Upper lobe of left lung (tissue), 6 donors: ENCODE measurements at regions not wholly inside any gene's neighbourhood (a gene's known extent, or its start where the extent isn't known, plus 50 kb on each side); places are given as distances from the start of the nearest gene placed in this dataset.
A peak's percentile ranks its signal among the peaks of the same experiment; 100 is the strongest.

ENCODE experiments used
- ATAC-seq, 2 donors: fragments of 200-7000 bp; cut with Tn5 transposase; one replicate each; pipeline ENCODE4 v1.9.1; 2022; ENCODE audit warnings: mild to moderate bottlenecking in 2 of 2, moderate library complexity in 2 of 2; ENCODE audit not compliant: low FRiP score in 2 of 2
- DNase-seq, 2 donors: peaks; one replicate each; pipeline ENCODE4 v3.0.0-alpha.2; 2019 to 2020
- H3K27ac ChIP-seq, 4 donors: fragments of 200-600 bp; sonication (generic); one replicate each; pipeline ENCODE4 v1.5.1; 2016 to 2019
- H3K27me3 ChIP-seq, 4 donors: fragments of 200-600 bp; sonication (generic); one replicate each; pipeline ENCODE4 v1.5.1; 2017 to 2019
- H3K36me3 ChIP-seq, 4 donors: fragments of 200-600 bp; sonication (generic); one replicate each; pipeline ENCODE4 v1.5.1; 2016 to 2019
- H3K4me1 ChIP-seq, 4 donors: fragments of 200-600 bp; sonication (generic); one replicate each; pipeline ENCODE4 v1.5.1; 2018 to 2019
- H3K4me3 ChIP-seq, 4 donors: fragments of 200-600 bp; sonication (generic); one replicate each; pipeline ENCODE4 v1.5.1; 2017 to 2019; ENCODE audit warnings: mild to moderate bottlenecking in 2 of 4, moderate library complexity in 1 of 4
- H3K9me3 ChIP-seq, 4 donors: fragments of 200-600 bp; sonication (generic); one replicate each; pipeline ENCODE4 v1.5.1; 2018 to 2019
- EP300 ChIP-seq, 4 donors: sonication (generic); formaldehyde crosslinking; IDR thresholded peaks; one replicate each; pipeline ENCODE4 v1.5.1; 2017; ENCODE audit warnings: antibody characterized with exemption in 4 of 4, control low read depth in 2 of 4
- POLR2A ChIP-seq, 4 donors: fragments of 450-650 bp; IDR thresholded peaks; one replicate each; pipeline ENCODE4 v1.5.1; 2016 to 2017; ENCODE audit warnings: antibody characterized with exemption in 4 of 4, mild to moderate bottlenecking in 2 of 4
- POLR2AphosphoS5 ChIP-seq, 2 donors: sonication (generic); formaldehyde crosslinking; IDR thresholded peaks; one replicate each; pipeline ENCODE4 v1.5.1; 2017; ENCODE audit warnings: antibody characterized with exemption in 2 of 2
- WGBS, 2 donors: methylation state at CpG; one replicate each; pipeline ENCODE4 v1.1.5; 2017 to 2018; 5-methylcytosine and 5-hydroxymethylcytosine counted together
- TF ChIP-seq, protein P1 (sequence below), 6 experiments: fragments of 450-650 bp in 4 of 6; fragments of 200-600 bp in 2 of 6; sonication (generic) in 2 of 6; IDR thresholded peaks; one replicate each; pipeline ENCODE4 v1.5.1; 2016 to 2019; ENCODE audit warnings: antibody characterized with exemption in 6 of 6
- donor health status: DM: no; HTN: no; CAD: no; lungs with moderate emphysema.
- donor health status: DM: no; HTN: yes; CAD: no; lungs with severe emphysema.

DNA sequence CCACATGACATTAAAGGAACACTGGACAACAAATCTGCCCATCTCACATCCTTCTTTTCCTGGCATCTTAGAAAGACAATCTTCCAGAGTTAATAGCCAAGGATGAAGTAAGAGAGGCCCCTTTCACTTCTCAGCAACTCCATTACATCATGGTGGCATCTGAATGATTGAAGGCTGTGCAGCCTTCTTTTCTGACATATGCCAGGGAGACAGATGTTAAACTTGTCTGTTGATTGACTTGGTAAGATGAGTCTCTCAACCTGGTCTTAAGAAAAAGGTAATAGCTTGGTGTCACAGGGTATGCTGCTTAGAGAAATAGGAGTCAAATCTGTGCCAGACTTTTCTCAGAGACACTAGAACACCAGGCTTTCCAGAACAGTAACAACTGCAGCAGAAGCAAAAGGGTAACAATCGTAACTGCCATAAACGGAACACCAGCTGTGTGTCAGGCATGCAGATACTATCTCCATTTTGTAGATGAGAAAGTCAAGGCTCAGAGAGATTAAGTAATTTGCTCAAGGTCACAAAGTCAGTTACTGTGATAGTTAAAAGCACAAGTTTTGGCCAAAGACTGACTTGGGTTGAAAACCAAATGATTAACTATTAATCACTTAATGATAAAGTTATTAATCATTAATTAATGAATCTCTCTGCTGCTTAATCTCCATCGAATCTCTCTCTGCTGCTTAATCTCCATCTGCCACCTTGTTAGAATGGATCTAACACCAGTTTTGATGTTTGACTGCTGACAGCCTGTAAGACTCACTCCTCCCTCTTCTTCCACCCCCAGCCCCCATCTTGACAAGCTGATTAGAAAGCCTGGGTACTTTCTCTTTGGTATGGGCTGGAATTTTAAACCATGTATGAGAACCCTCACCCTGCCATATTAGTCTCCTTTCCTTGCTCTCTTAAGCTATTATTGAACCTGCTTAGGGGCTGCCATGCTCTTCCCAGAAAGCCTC, 353.5 kb downstream of the ENC1 start:
- TF ChIP-seq EP300 (IDR thresholded peaks at IDR 0.05) (no peak), POLR2AphosphoS5 (IDR thresholded peaks at IDR 0.05) (no peak), POLR2A (IDR thresholded peaks at IDR 0.05) (no peak)
- TF ChIP-seq, protein P1, sequence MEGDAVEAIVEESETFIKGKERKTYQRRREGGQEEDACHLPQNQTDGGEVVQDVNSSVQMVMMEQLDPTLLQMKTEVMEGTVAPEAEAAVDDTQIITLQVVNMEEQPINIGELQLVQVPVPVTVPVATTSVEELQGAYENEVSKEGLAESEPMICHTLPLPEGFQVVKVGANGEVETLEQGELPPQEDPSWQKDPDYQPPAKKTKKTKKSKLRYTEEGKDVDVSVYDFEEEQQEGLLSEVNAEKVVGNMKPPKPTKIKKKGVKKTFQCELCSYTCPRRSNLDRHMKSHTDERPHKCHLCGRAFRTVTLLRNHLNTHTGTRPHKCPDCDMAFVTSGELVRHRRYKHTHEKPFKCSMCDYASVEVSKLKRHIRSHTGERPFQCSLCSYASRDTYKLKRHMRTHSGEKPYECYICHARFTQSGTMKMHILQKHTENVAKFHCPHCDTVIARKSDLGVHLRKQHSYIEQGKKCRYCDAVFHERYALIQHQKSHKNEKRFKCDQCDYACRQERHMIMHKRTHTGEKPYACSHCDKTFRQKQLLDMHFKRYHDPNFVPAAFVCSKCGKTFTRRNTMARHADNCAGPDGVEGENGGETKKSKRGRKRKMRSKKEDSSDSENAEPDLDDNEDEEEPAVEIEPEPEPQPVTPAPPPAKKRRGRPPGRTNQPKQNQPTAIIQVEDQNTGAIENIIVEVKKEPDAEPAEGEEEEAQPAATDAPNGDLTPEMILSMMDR (IDR thresholded peaks at IDR 0.05): no peak
- DNase-seq (no peak), ATAC-seq (no peak)
- peaks cover 0 to 5% (median 0%) of the 10 kb centered on the region in 4 donors for H3K4me1 ChIP-seq
- no peak overlapping the region for H3K4me3 ChIP-seq
- H3K27ac ChIP-seq: peak overlapping the region in 2 of 4 donors; percentile 48 to 57
- no peaks in the 10 kb centered on the region for H3K9me3 ChIP-seq
- WGBS, 2 donors: 76 to 81% methylated on average over 3 of the region's 3 CpGs
- no peaks in the 10 kb centered on the region for H3K36me3 ChIP-seq
- no peaks in the 10 kb centered on the region for H3K27me3 ChIP-seq

DNA sequence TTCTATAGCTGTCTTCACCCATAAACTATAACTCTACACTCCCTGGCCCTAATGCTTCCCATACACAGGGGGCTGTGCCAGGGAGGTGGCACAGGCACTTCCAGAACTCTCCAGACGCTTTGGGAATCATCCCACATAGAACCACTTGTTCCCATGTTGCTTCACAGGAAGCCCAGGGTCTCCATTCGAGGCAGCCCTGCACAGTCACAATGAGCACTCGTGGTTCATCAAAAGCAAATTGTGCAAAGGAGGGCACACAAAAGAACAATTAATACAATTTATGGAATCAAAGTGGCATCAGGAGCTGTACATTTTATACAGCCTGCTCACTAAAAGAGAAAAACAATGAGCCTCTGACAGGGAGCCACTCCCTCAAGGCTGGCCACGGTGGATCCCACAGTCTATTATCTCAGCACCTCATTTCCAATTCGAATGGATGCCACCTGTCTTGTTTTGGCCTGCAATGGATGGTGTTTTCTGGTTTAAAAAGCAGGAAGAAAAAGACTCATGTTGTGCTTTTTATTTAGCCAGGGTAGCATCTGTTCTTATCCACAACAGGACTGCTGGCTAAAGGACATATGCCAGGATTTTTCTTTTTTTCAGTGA, 354.8 kb downstream of the ENC1 start:
- ATAC-seq: no peak
- no peaks in the 10 kb centered on the region for H3K9me3 ChIP-seq
- H3K4me3 ChIP-seq: no peak overlapping the region
- peaks cover 0 to 5% (median 0%) of the 10 kb centered on the region in 4 donors for H3K4me1 ChIP-seq
- DNase-seq: no peak
- no peaks in the 10 kb centered on the region for H3K36me3 ChIP-seq
- WGBS, 2 donors: 82 to 85% methylated on average over 5 of the region's 5 CpGs
- H3K27me3 ChIP-seq: no peaks in the 10 kb centered on the region
- H3K27ac ChIP-seq: no peak overlapping the region
- TF ChIP-seq, protein P1 (IDR thresholded peaks at IDR 0.05): no peak
- TF ChIP-seq POLR2AphosphoS5 (IDR thresholded peaks at IDR 0.05): no peak
- TF ChIP-seq POLR2A (IDR thresholded peaks at IDR 0.05): no peak
- no peak for TF ChIP-seq EP300 (IDR thresholded peaks at IDR 0.05)

DNA sequence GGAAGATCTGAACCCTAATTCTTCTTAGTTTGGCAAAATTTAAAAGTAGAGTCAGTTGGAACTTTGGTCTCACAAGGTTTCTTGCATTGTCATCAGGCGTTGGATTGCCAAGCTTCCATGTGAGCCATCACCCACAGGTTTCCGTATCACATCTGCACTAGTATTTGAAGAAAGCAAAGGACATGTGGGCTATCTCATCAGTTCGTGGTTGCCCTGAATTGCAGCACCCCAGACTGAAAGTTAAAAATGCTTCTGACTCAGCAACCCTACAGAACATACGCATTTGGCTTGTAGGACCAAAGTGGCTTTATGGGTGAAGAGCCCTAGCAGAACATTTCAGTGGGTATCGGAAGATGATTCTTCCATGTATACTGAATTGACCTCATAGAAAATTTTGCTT, 358.0 kb downstream of the ENC1 start:
- no peak overlapping the region for H3K4me3 ChIP-seq
- H3K27ac ChIP-seq: no peak overlapping the region
- WGBS, 2 donors: 65 to 89% methylated on average over 5 of the region's 5 CpGs
- no peak for ATAC-seq
- no peaks in the 10 kb centered on the region for H3K36me3 ChIP-seq
- no peaks in the 10 kb centered on the region for H3K9me3 ChIP-seq
- TF ChIP-seq, protein P1 (IDR thresholded peaks at IDR 0.05): no peak
- TF ChIP-seq POLR2AphosphoS5 (IDR thresholded peaks at IDR 0.05) (no peak), EP300 (IDR thresholded peaks at IDR 0.05) (no peak), POLR2A (IDR thresholded peaks at IDR 0.05) (no peak)
- H3K4me1 ChIP-seq: no peaks in the 10 kb centered on the region
- no peaks in the 10 kb centered on the region for H3K27me3 ChIP-seq
- DNase-seq: no peak

DNA sequence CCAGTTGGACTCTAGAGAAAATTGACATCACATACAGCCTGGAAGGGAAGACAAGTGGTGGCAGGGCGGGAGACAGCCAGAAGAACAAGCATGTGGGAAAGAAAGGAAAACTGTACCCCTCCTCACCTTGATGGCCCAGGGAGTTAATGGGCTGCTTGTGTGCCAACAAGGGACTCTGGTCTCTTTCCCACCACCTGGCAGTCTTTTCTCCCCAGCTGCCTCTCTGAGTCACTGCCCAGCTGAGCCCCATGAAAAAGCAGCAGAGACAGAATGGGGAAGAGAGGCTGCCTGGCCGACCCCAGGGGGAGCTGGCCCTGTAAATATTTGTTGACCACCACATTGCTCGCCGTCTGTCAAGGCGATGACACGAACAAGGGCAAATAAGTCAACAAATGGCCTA, 359.4 kb downstream of the ENC1 start:
- H3K36me3 ChIP-seq: no peaks in the 10 kb centered on the region
- H3K4me1 ChIP-seq: peaks cover 0 to 1% (median 0%) of the 10 kb centered on the region in 4 donors
- H3K27me3 ChIP-seq: no peaks in the 10 kb centered on the region
- no peak overlapping the region for H3K27ac ChIP-seq
- ATAC-seq (no peak), DNase-seq (no peak)
- no peak for TF ChIP-seq POLR2A (IDR thresholded peaks at IDR 0.05)
- no peak for TF ChIP-seq EP300 (IDR thresholded peaks at IDR 0.05)
- TF ChIP-seq POLR2AphosphoS5 (IDR thresholded peaks at IDR 0.05): no peak
- TF ChIP-seq, protein P1 (IDR thresholded peaks at IDR 0.05): no peak
- H3K4me3 ChIP-seq: no peak overlapping the region
- 84 to 88% methylated on average over 6 of the region's 6 CpGs for WGBS, 2 donors
- no peaks in the 10 kb centered on the region for H3K9me3 ChIP-seq
